Fibroblast of peridontal ligament (primary cell): ENCODE measurements at regions not wholly inside any gene's neighbourhood (a gene's known extent, or its start where the extent isn't known, plus 50 kb on each side); places are given as distances from the start of the nearest gene placed in this dataset.

Experiments used
- DNase-seq: peaks from one replicate; pipeline ENCODE4 v3.0.0-alpha.2; 2010; ENCODE audit errors: extremely low read depth

DNA sequence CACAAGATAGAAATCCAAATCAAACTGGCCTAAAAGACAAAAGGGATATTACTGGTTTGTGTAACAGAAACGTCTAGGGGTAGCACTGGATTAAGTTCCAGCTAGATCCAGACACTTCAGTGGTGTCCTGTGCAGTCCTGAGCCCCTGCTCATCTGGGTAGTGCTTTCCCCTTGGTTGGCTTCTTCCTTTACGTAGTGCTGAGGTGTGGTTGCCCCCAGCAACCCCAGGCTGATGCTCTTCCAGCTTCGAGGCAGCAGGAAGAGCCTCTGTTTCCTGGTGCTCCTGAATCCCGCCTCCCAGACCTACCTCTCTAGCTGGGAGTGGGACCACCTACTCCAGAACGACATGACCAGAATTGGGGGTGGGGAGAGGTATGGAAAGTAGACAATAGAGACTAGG is 166.1 kb upstream of the ADRA1B start:
- DNase-seq: no peak

DNA sequence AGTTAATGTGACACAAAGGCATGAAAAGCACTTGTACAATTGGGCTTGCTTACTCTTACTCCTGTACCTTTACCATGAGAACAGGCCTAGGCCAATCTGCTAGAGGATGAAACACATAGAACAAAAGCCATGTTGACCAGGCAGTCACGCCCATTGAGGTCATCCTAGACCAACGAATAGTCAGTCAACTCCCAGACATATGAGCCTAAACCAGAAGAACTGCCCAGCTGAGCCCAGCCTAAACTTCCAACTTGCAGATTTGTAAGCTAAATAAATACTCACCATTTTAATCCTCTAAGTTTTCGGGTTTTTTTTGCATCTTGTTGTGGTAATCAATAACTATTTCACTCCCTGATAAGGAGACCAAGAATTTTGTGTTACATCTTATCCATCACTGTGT is 164.8 kb upstream of the ADRA1B start:
- DNase-seq: no peak

DNA sequence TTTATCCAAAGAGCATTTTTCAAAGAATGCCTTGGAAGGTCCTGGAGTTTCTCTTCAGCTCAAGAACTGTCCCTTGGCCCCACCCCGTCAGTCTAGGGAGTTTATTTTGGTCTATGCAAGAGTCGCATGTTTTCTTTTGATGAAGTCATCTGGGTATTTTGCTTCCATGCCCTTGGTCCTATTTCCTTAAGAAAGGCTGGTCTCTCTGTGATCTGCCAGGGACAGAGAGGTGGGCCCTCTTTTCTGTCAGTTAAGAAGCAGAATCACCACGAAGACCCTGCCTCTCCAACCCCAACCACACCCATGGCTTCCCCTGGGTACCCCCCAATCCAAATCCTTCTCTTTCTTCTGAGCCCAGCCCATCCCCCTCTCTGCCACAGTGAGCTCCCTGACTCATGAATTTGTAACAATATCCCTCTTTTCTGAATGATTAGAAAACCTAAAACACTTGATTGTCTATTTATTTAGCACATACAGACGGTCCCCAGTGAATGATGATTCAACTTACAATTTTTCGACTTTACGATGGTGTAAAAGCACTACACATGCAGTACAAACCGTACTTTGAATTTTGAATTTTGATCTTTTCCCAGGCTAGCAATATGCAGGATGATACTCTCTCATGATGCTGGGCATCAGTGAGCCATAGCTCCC is 163.5 kb upstream of the ADRA1B start:
- peak; percentile 79 for DNase-seq

DNA sequence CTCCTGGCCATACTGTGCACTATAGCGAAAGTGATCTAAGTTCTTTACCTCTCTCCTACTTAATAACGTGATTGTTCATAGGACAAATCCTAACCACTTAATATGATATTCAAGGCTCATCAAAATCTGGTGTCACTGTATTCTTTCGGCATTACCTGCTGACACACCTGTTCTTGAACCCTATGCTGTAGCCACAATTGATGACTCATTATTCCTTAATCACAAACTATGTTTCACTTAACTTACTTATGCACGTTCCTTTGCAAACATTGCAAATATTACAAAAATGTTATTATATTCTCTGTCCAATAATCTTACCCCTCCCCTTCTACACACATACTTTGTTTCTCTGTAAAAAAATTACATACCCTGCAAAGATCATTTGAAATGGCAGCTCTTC is 158.1 kb upstream of the ADRA1B start:
- DNase-seq: no peak

DNA sequence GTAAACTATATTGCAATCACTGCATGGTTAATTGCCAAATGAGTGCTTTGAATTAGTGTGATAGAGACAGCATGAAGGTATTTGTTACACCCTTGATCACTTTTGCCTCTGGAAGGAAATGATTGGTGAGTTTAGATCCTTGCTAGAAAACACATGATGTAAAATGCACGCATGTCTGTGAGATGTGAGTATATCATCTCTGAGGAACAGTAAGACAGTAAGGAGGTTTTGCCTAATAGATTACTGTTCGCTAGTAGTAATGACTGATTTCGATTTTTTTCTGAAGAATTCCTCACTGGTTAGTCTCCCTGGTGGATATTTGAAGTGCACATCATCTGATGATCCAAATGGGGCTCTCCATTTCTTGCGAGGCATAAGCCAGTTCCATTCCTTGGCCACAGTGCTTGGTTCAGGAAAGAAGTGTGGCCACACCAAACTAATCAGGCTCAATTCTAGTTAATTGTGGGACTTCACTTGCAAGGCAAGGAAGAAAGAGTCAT is 156.4 kb upstream of the ADRA1B start:
- no peak for DNase-seq

DNA sequence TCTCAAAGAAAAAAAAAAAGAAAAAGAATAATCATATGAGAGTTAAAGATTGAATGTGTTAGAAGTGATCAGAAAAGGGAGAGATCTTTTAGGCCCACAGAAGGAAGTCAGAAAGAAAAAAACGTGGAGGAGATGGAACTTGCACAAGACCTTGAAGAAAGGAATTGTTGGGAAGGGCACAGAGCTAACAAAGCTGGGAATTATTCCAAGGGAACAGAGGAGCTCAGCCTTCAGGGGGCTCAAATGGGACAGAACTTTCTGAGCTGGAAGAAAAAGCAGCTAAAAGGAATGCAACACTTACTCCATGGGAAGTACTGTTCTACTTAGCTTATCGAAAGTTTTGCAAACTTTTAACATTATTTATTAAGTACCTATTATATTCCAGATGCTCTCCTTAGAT is 153.4 kb upstream of the ADRA1B start:
- DNase-seq: no peak

DNA sequence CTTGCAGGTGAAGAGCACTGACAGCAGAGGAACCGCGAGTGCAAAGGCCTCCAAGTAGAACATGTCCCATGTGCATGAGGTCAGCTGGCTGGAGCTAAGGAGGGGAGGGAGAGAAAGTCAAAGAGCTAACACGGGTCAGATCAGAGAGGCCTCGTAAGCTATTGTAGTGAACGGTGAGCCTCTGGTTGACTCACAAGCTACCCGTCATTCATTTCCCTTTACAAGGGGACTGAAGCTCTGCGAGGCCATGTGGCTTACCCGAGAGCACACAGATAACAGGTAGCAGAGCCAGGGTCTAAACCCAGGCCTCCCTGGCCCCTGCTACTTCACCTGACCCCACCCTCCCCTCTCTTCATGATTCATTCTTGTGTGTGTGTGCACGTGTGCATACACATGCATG is 152.7 kb upstream of the ADRA1B start:
- DNase-seq: no peak

DNA sequence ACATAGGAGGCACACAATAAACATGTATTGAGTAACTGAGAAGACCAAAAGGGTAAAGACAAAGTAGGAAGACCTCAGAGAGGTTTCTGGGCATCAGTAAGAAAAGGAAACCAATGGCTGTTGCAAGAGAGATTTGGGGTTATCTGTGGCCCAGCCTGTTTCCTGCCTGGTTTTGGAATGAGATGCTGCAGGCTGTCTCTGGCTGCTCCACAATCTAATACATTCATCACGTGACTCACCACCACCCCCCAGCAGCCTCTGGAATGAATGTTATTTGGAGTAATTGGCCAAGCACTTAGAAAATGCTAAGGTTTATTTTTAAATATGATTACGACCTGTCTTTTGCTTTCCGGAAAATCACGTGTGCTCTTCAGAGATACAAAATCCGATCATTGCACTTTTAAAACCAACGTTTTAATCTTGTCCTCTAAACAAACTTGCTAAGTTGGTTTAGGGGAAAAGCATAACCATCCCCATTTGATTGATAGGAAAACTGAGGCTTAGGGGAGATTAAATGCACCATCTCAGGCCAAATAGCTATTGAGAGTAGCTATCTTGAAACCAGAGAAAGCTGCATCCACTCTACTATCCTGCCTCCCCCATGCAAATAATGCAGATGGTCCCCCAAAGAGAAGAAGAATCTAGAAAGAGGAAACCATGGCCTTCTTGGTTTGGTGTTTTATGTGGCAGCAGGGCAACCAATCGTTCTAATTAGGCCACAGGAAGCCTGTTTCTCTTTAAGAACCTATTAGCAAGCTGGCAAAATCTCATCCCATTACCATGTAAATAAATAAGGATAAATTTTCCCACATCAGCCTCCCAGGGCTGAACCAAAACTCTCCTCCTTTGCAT is 151.8 kb upstream of the ADRA1B start:
- peak; percentile 90 for DNase-seq

DNA sequence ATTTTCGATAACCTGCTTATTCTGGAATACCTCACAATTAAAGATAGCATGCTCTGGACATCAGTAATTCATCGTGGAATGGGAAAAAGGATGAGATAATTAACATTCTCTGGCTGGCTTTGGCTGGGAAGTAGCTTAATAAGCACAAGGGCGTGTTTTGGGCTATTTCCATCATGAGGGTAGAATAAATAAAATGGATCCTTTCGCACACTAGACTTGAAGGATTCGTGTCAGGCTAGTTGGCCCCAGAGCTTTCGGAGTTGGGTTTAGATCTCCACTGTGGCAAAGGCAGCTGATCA is 151.2 kb upstream of the ADRA1B start:
- DNase-seq: no peak

DNA sequence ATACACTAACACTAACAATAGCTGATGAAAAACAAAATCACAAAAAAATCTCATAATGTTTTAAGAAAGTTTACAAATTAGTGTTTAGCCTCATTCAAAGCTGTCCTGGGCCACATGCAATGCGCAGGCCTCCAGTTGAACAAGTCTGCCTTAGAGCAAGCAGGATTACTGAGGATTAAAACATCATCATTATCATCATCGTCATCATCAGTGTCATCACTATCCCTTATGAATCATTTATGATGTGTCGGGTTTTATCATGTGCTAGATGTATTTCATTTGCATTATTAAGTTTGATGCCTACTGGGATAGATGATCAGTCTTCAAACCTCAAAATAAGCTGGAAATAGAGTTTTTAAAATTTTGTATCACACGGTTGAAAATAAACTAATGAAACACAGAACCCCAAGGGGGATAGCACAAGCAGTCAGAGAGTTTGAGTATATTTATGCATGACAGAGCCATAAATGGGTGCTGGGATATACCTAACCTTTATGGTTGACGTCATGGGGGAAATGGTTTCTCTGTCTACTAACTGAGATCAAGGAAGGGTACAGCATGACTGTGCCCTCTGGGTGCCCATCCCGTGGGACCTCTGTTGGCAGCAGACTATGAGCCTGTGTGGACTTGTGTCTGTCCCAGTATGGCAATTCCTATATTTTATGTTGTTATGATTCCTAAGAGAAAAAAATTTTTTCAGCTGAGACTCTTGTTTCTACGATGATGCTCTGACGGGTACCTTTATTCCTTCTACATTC is 150.3 kb upstream of the ADRA1B start:
- no peak for DNase-seq

DNA sequence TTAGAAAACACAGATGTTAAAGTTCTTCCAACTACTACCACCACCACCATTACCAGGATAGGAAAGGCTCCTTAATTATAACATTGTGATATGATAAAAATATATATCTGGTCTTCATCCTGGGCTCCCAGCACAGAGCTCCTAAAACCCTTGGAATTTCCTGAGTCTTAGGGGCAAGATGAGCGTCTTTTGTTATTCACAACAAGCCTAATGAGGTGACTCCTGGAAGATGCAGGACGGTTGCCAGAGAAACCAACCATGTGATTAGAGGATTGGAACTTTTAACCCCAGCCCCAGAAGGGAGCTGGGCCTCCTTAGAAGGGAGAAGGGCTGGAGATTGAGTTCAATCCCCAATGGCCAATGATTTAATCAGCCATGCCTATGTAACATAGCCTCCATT is 148.0 kb upstream of the ADRA1B start:
- DNase-seq: no peak

DNA sequence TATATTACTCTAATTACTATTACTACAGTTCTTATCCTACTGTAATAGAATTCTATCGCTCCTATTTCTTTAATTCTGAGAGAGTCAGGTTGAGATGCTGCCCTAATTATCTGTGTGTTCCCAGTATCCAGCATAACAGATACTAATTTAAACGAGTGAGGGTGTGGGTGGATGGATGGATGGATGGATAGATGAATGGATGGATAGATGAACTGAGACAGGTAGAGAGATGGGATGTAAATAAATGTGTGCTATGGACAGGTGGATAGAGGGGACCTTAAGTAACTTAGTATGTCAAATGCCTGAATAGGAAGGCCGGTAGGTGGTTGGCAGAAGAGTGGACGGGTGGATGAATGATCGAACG is 143.6 kb upstream of the ADRA1B start:
- no peak for DNase-seq

DNA sequence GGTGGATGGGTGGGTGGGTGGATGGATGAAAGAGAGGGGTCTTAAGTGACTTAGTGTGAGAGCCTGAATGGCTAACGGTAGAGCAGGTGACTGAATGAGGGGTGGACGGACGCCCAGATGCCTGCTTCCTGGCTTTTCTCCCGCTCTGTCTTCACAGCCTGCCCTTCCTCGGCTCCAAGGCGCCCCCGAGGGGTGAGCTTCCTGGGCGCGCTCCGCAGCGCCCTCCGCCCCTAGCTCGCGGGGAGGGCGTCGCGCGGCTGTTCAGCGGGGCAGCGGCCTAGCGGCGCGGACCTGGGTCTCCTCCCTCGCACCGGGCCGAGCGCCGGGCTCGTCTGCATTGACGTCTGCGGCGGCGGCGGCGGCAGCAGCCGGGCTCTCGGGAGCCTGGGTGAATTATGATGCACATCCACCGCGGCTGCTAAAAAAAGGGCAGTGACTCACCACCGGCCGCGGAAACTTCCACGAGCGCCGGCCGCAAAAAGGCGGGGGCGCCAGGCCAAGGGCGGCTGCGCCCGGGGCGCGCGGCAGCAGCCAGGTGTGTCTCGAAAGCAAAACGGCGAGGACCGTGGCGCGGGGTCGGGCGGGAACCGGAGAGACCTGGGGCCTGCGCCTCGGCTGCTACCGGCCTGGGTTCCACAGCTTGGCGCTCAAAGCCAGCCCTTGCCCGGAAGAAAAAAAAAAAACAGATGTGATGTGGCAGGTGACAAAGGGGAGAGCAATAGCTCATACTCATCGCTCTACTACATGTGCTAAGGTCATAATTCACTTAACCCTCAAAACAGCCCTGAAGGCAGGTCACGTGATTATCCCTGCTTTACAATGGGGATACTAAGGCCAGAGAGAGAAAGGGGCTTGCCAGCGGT is 143.0 kb upstream of the ADRA1B start:
- peak; percentile 83 for DNase-seq

DNA sequence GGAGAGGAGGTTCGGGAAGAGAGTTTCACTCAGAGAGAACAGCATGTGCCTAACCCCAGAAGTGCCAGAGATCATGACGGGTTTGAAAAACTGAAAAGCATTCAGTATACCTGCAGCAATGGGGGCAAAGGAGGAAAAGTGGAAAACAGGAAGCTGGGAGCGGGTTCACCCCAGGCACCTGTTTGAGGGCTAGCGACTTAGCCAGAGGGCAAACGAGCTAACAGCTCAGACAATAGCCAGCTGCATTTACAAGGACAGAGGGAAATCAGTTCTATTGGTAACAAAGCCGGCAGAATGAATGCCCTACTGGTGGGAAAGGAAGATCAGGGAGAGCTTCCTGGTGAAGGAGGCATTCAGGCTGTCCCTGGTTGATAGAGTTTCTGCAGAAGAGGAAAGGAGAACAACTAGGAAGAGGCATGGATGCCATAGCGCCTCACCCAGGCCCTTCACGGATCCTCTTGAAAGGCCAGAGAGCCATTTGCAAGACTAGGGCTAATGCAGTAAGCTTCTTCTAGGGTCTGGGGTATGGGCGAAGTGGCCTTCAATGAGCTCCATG is 141.7 kb upstream of the ADRA1B start:
- no peak for DNase-seq

DNA sequence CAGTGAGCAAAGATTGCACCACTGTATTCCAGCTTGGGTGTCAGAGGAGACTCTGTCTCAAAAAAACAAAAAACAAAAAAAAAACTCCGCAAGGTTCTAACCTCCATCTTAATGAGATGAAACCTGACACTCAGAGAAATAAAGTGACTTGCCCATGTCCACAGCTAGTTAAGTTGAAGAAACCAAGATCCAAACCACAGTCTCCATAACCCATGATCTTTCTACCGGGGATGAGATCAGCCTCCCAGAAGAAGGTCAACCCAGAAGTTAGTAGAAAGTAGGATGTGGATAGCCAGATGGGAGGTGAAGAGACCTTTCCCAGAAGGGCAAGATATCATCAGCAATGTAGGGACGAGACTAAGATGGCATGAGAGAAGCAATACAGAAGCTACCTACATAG is 140.4 kb upstream of the ADRA1B start:
- DNase-seq: no peak

DNA sequence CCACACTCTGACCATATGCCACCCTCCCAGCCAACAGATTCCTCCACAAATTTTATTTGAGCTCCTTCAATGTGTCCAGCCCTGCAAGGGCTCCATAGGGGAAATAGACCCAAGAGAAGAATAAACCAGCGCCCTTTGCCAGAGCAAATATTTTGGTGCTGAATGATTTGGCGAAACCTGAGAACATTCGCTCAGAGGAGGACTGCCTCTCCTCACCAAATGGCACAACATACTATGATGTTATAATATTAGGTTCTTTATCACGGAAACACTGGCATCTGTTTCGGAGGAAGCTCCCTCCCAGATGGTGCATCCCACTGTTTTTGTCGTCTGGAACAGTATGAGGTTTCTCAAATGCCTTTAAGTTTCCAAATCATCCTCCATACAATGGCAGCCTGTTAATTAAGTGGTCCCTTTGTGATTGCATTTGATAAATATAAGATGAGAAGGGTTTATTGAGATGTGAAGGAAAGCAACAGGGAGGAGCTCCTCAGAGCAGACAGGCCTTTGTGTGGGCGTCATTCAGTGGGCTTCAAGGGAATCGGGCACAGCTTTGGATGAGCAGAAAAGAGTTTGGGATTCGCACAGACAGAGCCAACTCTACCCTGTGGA is 139.1 kb upstream of the ADRA1B start:
- DNase-seq: no peak

DNA sequence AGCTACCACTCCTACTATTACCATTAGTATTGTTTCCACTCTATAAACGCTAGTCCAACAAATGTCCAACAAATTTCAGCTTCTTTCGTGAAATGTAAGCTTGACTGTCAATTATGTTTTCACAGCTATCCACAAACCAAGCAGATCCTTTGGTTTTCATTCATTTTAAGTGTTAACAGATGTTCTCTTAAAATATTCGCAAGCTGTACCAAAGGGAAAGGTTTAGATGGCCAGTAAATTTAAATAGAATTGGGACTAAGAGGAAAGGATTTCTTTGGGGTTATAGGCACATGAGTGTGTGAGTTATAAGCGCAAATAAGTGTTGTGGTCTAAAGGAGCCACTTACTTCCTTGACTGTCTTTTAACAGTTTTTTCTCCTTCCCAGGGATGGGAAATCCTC is 136.8 kb upstream of the ADRA1B start:
- DNase-seq: peak; percentile 84

DNA sequence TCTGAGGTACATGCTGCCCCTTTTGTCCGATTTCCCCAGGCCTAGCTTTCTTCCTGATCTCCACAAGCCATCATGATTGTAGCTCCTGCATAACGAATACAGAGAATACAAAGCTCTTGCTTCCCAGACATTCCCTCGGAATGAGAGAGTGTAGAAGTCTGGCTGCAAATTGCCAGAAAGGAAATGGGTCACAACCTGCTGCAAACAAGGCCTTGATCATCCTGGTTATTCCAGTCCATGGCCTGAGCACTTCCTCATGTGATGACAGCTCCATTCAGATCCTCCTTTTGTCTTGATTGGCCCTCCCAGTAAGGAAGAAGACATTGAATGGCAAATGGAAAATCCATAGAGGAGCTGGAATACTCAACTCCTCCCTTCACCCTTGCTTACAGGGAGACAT is 136.0 kb upstream of the ADRA1B start:
- DNase-seq: no peak

DNA sequence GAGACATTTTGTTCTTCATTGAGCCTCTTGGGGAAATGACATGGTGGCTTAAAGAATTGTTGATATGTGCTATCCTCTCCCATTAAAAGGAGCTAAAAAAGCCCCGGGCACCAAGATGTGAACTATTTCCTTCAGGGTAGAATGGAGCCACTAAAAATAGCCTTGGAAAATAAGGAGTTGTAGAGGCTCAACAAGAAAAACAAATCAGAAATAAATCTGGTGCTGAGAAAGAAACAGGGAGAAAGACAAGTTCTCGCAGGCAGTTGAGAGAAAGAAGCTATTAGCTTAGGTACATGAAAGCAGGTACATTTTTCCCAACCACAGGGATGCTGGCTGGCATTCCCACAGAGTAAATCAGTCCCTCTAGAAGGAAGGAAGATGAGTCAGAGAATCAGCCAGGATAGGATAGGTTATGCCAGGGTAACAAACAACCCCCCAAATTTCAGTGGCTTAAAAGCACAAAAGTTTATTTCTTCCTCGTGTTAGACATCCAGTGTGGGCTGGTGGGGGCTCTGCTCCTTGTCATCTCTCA is 134.6 kb upstream of the ADRA1B start:
- no peak for DNase-seq

DNA sequence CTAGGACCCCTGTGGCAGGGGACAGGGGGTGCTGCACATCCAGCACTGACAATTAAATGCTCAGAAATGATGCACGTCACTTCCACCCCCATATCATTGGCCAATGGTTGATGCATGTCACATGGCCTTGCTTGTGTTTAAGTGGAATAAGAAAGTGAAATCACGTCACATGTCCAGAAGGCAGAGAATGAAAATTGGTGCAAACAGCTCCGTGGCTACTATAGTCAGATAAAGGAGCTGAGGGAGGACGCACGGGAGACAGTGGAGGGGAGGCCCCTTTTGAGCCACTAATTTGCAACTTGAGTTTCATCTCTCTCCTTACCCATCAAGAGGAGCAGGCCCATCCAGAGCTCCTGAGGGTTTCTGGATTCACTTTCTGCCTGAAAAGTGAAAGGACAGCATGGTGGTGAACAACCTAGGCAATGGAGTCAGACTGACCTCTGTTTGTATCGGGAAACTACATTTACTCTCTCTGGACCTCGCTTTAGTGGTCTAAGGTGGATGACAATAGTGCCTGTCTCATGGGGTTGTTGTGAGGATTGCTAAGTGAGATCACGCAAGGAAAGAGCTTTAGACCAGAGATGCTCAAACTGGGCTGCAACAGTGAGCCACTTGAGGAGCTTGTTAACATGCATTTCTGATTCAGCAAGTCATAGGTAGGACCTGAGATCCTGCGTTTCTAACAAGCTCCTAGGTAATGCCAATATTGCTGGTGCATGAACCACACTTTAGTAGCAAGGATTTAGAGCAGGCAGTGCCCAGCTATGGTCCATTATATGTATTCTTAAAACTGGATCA is 133.9 kb upstream of the ADRA1B start:
- no peak for DNase-seq
